ENCODE measurements at regions not wholly inside any gene's neighbourhood (a gene's known extent, or its start where the extent isn't known, plus 50 kb on each side); places are given as distances from the start of the nearest gene placed in this dataset.

GRCh38 chr13:81395368-81395767, 1054.4 kb upstream of the SPRY2 start:
- no peak for TF ChIP-seq CTCF (IDR thresholded peaks at IDR 0.05)
- Histone ChIP-seq H3K27ac (no peak overlapping the region), H3K4me1 (no peaks in the 10 kb centered on the region), H3K36me3 (ENCODE audit: insufficient read depth in 1 of 2, low read depth in 1 of 2) (no peaks in the 10 kb centered on the region), H3K9me3 (no peaks in the 10 kb centered on the region), H3K4me3 (no peak overlapping the region), H3K27me3 (ENCODE audit: insufficient read depth in 3 of 3, low read length in 2 of 3) (no peaks in the 10 kb centered on the region)
- ATAC-seq (no peak), DNase-seq (no peak)
- WGBS, 3 donors = 30 to 36% (median 36%) methylated on average over 4 of the region's 4 CpGs
- intact Hi-C loops (cut with DNase I) = no loop called here

- Histone ChIP-seq H3K36me3 (ENCODE audit: insufficient read depth in 1 of 2, low read depth in 1 of 2) (no peaks in the 10 kb centered on the region), H3K27ac (no peak overlapping the region), H3K9me3 (no peaks in the 10 kb centered on the region), H3K4me3 (no peak overlapping the region), H3K4me1 (no peaks in the 10 kb centered on the region), H3K27me3 (ENCODE audit: insufficient read depth in 3 of 3, low read length in 2 of 3) (no peaks in the 10 kb centered on the region)
- ATAC-seq = no peak
- no peak for TF ChIP-seq CTCF (IDR thresholded peaks at IDR 0.05)
- intact Hi-C loops (cut with DNase I) = no loop called here
- WGBS, 3 donors = 42 to 51% (median 45%) methylated on average over 5 of the region's 5 CpGs
- no peak for DNase-seq
Measured at GRCh38 chr13:81394640-81395039, 1053.7 kb upstream of the SPRY2 start.

GRCh38 chr13:81393721-81394120, 1052.8 kb upstream of the SPRY2 start:
- no peak overlapping the region for H3K4me3 ChIP-seq
- no peaks in the 10 kb centered on the region for H3K27me3 ChIP-seq (ENCODE audit: insufficient read depth in 3 of 3, low read length in 2 of 3)
- ATAC-seq = no peak
- no peak for TF ChIP-seq CTCF (IDR thresholded peaks at IDR 0.05)
- whole genome bisulfite sequencing, 3 donors = 14 to 32% (median 32%) methylated on average over 1 of the region's 1 CpG
- H3K27ac ChIP-seq = no peak overlapping the region
- no peaks in the 10 kb centered on the region for H3K4me1 ChIP-seq
- intact Hi-C loops (cut with DNase I) = no loop called here
- H3K36me3 ChIP-seq (ENCODE audit: insufficient read depth in 1 of 2, low read depth in 1 of 2) = no peaks in the 10 kb centered on the region
- DNase-seq = no peak
- no peaks in the 10 kb centered on the region for H3K9me3 ChIP-seq

- TF ChIP-seq CTCF (IDR thresholded peaks at IDR 0.05) = no peak
- 73 to 78% (median 78%) methylated on average over 3 of the region's 3 CpGs for WGBS, 3 donors
- no peaks in the 10 kb centered on the region for H3K9me3 ChIP-seq
- DNase-seq (no peak), ATAC-seq (no peak)
- intact Hi-C loops (cut with DNase I) = no loop called here
- no peak overlapping the region for H3K4me3 ChIP-seq
- no peak overlapping the region for H3K27ac ChIP-seq
- no peaks in the 10 kb centered on the region for H3K36me3 ChIP-seq (ENCODE audit: insufficient read depth in 1 of 2, low read depth in 1 of 2)
- H3K27me3 ChIP-seq (ENCODE audit: insufficient read depth in 3 of 3, low read length in 2 of 3) = no peaks in the 10 kb centered on the region
- no peaks in the 10 kb centered on the region for H3K4me1 ChIP-seq
Measured at GRCh38 chr13:81393110-81393509, 1052.2 kb upstream of the SPRY2 start.

- no peaks in the 10 kb centered on the region for H3K4me1 ChIP-seq
- TF ChIP-seq CTCF (IDR thresholded peaks at IDR 0.05) = no peak
- H3K36me3 ChIP-seq (ENCODE audit: insufficient read depth in 1 of 2, low read depth in 1 of 2) = no peaks in the 10 kb centered on the region
- ATAC-seq (no peak), DNase-seq (no peak)
- H3K27me3 ChIP-seq (ENCODE audit: insufficient read depth in 3 of 3, low read length in 2 of 3) = no peaks in the 10 kb centered on the region
- WGBS, 3 donors = 37 to 72% (median 72%) methylated on average over 1 of the region's 1 CpG
- H3K27ac ChIP-seq = no peak overlapping the region
- no peaks in the 10 kb centered on the region for H3K9me3 ChIP-seq
- intact Hi-C loops (cut with DNase I) = no loop called here
- no peak overlapping the region for H3K4me3 ChIP-seq
Measured at GRCh38 chr13:81388400-81388799, 1047.5 kb upstream of the SPRY2 start.
